Left cardiac atrium (tissue), 4 donors: ENCODE measurements at regions not wholly inside any gene's neighbourhood (a gene's known extent, or its start where the extent isn't known, plus 50 kb on each side); places are given as distances from the start of the nearest gene placed in this dataset.
A peak's percentile ranks its signal among the peaks of the same experiment; 100 is the strongest.

Experiments used
- ATAC-seq, 2 donors: fragments of 200-7000 bp; cut with Tn5 transposase; one replicate each; pipeline ENCODE4 v1.9.1; 2020; ENCODE audit warnings: mild to moderate bottlenecking in 2 of 2, moderate library complexity in 2 of 2
- DNase-seq: peaks from one replicate; pipeline ENCODE4 v3.0.0-alpha.2; 2020
- intact Hi-C, 2 donors: fragments of 100-400 bp; cut with DNase I; formaldehyde crosslinking; loops; one replicate each; pipeline versions ENCODE4 v1.14.1 to v1.15.1; 2022 to 2023
- donor health status: DM: no; HTN: yes; CAD: no.
- donor health status: DM: no; HTN: yes; CAD: no; lungs with severe emphysema.
- donor health status: DM: yes; HTN: yes; CAD: no.
- donor health status: Dilated cardiomyopathy.

DNA sequence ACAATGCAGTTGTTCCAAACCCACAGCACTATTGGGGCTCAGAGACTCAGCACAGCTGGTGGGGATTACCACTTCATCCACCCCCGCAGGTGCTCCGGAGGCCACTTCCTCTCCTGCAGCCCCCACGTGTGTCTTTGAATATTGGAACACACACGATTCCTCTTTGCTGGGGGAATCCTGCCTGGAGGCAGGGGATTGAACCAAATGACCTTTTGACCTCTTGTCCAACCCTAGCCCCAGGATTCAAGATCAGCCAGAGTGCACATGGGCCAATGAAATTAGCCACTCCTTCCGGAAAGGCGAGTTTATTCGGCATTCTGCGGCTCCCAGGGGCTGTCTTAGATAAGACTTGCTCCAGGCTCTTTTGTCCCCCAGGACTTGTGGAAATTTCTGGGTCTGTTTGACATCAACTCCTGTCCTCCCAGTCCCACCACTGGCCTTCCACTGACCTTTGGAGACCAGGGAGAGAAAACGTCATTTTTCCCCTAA, 350.2 kb downstream of the FOXL1 start:
- intact Hi-C loops: no loop called here
- DNase-seq: no peak

DNA sequence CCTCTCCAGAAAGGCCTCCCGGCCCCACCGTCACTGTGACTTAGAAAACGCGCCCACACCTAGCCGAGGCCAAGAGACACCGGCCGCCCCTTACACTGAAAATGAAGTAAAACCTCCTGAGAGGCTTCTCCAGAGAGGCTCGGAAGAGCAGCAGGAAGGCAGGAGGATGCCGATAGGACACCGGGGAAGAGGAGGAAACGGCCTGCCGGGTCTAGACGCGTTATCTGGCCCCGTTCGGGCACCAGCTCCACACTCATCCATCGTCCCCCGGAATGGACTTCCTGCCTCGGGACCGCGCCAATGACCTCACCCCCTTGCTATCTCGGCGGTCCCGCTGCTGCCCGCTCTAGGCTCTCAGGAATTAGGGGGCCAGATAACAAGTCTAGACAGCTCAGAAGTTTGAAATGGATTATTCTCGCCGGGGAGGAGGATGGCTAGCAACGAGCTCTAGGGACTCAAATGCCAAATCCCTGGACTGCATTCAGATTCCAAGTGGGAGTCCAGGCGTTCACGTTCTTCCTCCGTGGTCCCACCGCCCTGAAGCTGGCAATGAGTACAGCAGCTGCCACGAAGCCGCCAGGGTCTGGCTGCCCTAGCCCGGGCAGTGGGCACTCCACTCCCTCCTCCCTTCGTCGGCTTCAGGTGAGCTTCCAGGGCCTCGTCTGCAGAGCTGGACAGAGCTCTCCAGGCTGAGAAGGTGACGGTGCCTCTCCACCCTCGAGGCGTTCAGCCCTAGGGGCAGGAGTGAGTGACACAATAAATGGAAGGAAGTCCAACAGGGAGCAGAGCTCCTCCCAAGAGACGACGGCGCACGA, 350.9 kb downstream of the FOXL1 start:
- ATAC-seq: peak; percentile 61 to 78
- DNase-seq: peak; percentile 83
- intact Hi-C loops: no loop called here

More for the DNA sequence above, 350.2 kb downstream of the FOXL1 start:
- peak; percentile 7 to 12 for ATAC-seq

DNA sequence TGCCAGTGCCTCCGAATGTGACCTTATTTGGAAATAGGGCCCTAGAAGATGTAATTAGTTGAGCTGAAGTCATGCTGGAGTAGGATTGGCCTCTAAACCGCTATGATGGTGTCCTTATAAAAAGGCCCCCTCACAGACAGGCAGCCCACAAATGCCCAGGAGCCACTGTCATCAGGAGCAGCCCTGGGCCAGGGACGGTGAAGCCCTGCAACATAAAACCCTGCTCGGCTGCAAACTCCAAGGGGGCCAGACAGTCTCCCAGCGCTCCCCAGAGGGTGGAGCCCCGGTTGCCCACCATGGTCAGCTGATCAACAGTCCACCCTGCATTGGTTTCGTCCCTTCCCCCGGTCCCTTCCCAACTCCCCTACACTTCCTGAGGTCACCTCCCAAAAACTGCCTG, 351.7 kb downstream of the FOXL1 start:
- ATAC-seq (no peak), DNase-seq (no peak)
- intact Hi-C loops: loop anchor here in 1 of 2 donors (5.0 kb wide), 1 partner anchor 48 kb away; no protein-coding TSS in a partner anchor

DNA sequence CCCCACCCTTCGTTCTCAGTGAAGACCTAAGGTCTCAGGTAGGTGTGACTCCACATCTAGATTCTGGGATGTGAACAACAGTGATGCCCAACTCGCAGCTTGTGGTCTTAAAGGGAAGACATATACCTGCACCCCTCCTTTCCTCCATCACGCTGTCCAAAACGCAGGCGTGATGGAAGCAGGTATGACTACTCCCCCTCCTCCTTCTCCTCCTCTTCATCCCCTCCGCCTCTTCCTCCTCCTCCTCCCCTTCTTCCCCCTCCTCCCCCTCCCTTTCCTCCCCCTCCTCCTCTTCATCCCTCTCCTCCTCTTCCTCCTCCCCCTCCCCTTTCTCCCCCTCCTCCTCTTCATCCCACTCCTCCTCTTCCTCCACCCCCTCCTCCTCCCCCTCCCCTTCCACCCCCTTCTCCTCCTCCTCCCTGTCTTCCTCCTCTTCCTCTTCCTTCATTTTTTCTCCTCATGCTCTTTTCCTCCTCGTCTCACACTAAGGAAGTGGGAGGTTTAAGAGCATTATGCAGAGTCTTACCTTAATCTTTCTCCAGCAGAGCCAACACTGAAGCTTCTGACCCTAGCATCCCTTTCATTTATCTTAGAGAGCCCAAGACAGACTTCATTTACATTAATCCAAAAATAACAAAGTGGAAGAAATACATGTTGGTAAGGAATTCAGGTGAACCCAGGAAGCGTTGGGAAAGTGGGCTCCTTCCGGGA, 352.5 kb downstream of the FOXL1 start:
- DNase-seq: no peak
- intact Hi-C loops: loop anchor here in 1 of 2 donors (5.0 kb wide), 1 partner anchor 49 kb away; no protein-coding TSS in a partner anchor
- ATAC-seq: no peak

DNA sequence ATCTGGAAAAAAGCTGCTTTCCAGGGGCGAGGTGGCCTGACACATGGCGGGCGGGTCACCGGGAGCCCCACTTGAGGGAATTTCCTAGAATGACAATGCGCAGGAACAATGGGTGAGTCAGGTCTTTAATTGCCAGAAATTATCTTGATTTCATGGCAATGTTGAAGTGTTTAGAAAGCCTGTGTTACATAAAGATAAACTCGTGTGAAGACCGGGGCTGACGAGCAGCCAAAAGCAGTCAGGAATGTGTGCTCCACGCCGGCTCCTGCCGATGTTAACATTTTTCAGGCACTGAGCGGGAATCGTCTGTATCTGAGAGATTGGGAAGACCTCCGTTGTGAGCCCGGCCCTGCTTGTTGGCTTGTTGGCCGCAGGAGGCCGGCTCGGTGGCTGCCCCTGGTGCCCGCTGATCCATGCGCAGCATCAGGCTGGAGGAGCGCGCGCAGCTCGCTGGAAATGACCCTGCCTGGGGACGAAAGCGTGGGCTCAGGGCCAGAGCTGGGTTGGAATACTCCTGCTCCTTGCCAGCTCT, 353.1 kb downstream of the FOXL1 start:
- intact Hi-C loops: loop anchor here in 1 of 2 donors (5.0 kb wide), 1 partner anchor 49 kb away; no protein-coding TSS in a partner anchor
- DNase-seq: peak; percentile 87
- ATAC-seq: peak; percentile 67 to 68

DNA sequence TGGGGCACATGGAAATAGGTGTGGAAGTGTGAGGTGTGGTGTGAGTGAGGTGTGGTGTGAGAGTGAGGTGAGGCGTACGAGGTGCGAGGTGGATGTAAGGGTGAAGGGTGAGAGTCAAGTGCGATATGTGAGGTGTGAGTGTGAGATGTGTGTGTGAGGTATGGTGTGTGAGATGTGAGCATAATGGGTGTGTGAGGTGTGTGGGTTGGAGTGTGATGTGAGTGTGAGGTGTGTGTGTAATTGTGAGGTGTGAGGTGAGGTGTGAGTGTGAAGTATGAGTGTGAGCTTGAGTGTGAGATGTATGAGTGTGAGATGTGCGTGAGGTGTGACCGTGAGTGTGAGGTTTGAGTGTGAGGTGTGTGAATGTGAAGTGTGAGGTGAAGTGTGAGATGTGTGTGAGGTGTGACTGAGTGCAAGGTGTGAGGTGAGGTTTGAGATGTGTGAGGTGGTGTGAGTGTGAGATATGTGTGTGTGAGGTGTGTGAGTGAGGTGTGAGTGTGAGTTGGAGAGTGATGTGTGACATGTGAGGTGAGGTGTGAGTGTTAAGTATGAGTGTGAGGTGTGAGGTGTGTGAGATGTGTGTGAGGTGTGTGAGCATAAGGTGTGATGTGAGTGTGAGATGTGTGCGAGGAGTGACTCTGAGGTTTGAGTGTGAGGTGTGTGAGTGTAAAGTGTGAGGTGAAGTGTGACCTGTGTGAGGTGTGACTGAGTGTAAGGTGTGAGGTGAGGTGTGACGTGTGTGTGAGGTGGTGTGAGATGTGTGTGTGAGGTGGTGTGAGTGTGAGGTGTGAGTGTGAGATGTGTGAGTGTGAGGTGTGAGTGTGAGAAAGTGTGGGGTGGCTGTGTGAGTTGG, 354.0 kb downstream of the FOXL1 start:
- ATAC-seq: no peak
- DNase-seq: no peak
- intact Hi-C loops: loop anchor here in 1 of 2 donors (5.0 kb wide), 1 partner anchor 50 kb away; no protein-coding TSS in a partner anchor

DNA sequence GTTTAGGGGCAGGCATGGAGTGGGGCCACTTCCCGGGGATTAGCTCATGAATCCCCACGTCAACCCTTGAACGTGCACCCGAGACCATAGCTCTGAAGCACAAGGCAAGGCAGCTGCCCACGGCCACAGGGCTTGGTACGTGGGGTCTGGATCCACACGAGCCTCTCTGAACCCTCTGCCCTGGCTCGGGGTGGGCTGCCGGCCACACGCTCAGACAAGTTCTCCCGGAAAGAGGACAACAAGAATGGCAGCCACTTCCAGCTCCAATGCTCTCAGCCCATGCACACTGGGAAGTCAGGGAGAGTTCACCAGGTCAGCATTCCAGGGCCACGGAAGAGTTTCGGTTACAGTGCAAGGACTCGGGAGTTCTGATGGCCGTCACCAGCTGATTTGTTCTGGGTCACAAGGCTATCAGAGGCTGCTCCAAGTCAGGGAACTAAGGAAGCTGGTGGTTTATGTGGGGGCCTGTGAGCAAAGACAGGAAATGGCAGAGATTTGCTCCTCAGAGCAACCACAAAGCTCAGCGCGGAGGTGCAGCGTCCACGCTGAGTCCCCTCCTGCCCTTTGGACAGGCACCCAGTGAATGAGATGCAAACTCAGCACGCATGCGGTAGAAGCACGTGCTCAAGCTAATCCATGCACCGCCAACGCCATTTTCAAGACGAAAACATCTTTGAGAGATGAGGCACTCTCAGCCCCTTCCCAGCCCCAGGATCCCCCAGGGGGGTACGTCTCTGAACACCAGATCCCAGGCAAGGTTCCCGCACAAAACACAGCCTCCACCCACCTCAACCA, 356.4 kb downstream of the FOXL1 start:
- no peak for DNase-seq
- ATAC-seq: no peak
- intact Hi-C loops: loop anchor here in 1 of 2 donors (5.0 kb wide), 1 partner anchor 52 kb away; no protein-coding TSS in a partner anchor

DNA sequence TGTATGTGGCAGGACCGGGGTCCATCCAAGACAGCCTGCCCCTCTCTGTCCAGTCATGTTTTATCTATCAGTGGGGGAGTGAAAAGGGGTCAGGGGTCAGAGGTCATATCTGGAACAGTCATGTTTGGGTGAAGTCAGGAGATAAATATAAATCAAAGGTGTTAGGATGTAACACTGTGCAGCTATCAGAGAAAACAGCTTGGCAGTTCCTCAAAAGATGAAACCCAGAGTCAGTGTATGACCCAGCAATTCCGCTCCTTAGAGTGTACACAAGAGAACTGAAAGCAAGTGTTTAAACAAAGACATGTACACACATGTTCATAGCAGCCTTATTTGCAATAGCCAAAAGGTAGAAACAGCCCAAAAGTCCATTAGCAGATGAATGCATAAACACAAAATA, 361.3 kb downstream of the FOXL1 start:
- intact Hi-C loops: no loop called here
- peak; percentile 2 for DNase-seq
- ATAC-seq: no peak

DNA sequence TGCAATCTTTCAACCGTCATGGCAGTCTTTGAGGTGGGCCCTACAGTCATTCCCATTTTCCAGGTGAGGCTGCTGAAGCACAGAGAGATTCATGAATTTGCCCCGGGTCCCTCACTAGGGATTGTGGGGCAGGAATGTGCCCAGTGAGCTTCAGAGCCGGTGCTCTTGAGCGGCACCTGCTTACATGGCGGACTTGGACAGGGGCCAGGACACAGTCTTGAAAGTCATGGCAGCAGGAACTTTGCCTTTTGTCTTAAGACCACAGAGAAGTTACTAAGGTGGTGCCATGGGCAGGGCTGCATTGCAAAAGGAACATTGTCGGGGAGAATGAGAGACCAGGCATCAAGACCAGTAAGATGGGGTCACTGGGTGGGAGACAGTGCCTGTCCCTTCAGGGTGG, 363.4 kb downstream of the FOXL1 start:
- intact Hi-C loops: no loop called here
- no peak for DNase-seq
- no peak for ATAC-seq

DNA sequence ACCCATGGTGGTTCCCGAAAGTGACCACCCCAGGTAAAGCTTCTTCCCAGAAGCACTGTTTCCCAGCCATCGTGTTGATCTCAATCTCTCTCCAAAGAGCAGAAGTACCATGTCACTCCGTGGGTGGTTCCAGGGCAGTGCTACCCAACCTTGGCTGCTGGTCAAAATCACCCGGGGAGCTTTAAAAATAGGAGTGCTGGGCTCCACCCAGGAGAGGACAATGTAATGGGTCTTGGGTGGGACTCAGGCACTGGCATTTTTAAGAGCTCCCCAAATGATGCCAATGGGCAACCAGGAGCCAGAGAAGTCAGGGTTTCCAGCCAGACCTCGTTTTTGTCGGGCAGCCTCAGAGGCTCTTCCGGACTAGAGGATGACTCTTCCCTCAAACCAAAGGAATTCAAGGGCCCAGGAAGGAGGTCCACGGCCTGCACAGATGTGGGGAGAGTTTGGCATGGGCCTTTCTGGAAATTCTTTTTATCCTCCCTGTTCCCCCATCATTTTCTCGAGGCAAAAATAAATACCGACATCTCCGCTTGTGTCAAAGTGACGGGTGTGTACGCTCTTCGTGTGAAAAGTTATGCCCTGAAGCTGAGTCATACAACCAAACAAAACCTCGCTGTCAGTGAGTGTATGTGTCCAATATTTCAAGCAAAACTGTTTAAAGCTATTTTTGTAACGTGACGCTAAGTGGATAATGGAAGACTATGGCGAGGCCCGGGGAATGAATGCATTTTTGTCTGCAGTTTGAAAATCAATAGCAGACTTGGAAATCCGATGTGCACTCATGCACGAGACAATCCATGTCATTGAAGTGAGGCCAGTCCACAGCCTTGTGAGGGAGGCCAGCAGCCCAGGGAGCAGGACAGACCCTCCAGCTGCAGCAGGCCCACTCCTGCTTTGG, 364.1 kb downstream of the FOXL1 start:
- intact Hi-C loops: no loop called here
- ATAC-seq (no peak), DNase-seq (no peak)

DNA sequence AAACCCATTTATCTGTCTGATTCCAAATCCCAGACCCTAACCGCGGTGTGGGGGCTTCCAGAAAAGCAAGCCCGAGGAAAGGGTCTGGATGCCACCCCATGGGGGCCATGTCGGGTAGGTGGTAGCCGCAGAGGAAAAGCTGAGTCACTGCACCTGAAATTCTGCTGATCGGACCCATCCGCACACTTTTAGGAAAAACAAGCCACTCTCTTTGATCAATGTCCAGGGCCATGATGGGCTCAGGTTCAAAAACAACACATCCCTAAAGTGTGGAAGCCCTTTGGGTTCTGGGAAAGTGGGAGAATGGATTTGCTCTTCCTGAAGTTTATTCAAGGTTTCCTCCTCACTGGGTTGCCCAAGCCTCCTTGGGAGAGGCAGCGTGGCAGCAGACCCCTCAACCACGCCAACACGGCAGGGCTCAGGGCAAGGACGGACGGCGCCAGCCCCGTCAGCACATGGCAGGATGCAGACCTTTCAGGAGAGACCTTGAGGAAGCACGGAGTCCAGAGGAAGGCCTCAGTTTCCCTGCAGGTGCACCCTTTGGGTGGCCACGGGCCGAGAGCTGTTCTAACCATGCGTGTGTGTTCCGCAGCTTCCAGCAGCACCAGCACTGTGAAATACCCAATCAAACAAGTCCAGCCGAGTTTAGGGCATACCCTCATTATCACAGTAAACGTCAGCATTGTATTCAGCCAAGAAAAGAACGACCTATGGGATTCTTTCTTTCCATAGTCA, 367.0 kb downstream of the FOXL1 start:
- intact Hi-C loops: no loop called here
- DNase-seq (no peak), ATAC-seq (no peak)

DNA sequence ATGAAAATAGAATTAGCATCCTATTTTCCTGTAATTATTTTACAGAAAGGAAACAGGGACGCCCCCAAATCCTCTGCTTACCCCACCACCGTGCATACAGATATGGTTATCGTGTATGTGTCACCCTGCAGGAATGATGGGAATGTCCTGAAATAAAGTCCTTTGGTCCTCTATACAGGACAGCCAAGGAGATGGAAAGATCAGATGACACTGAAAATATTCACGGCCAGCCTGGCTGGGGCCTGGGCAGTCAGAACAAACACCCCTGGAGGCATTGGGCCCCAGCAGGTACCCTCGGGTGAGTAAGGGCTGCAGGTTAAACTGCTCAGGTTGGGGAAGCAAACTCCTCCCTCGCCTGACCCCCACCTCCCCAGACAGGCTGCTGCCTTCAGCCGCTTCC, 368.0 kb downstream of the FOXL1 start:
- no peak for DNase-seq

DNA sequence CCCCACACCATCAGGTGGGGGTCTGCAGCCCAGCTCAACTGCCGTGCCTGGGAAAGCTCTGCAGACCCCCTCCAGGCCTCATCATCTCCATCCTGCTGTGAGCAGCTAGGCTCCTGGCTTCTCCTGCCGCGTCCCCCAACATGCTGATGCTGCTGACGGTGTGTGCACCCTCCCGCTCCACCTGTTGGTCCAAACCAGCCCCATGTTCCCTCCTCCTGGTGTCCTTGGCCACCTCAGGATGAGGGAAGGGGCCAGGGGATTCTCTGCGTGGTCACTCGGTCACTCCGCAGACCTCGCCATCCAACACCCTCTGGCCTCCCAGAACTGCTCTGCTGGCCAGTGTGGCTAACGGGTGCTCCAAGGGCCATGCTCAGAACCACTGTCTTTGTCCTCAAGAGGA, 368.6 kb downstream of the FOXL1 start:
- no peak for ATAC-seq
- DNase-seq: no peak

More for the DNA sequence above, 368.0 kb downstream of the FOXL1 start:
- intact Hi-C loops: no loop called here
- ATAC-seq: no peak

DNA sequence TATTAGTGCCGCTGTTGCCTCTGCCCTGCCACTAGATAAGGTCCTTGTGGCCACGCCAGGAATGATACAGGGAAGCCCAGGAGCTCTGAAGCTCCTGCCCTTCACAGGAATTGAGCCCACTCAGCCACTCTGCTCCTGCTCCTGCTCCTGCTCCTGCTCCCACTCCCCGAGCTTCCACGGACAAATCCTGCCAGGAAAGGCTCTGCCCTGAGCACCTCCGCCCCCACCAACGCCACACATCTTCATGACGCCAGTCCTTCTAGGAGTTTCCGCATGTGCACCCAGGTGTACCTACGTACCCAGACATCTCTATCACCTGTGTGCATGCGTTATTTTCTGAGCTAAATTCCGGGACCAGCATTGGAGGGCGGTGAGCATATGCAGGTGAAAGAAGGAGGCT, 369.1 kb downstream of the C16orf95 start:
- intact Hi-C loops: no loop called here
- DNase-seq (no peak), ATAC-seq (no peak)

More for the DNA sequence above, 368.6 kb downstream of the FOXL1 start:
- intact Hi-C loops: no loop called here

DNA sequence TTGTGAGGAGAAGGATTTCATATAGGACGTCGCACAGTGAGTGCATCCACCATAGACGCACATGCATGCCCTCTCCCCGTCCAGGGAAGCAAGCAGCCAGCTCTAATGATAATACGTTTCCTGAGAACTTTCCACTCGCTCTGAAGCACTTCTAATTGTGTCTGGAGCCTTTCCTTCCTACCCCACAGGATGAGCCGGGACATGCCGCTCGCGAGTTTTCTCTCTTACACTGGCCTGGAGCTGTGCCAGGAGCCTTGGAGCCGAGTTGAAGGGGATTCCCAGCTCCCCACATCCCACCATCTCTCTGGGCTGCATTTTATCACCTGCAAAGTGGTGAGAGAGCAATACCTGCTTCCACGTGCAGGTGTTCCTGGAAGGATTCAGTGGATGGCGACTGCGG, 368.1 kb downstream of the C16orf95 start:
- DNase-seq (no peak), ATAC-seq (no peak)
- intact Hi-C loops: no loop called here

DNA sequence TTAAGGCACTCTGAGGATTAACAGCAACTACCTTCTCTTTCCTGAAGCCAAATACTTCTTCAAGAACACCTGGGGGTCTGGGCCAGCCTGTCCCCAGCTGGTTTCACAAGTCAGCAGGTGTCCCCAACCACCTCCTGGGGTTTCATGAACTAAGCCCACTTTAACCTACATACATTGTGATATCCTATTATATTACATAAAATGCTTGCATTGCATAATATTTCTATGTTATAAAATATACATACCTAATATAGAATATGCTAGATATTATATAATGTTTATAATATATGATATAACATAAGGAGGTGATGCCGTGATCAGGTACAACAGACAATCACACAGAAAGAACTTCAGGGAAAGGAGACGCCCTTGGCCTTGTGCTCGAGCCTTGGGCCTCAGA, 367.6 kb downstream of the C16orf95 start:
- intact Hi-C loops: no loop called here
- ATAC-seq (no peak), DNase-seq (no peak)
